NCI-H526 treated with DMSO at 0.1 percent for 48 hours (cell line): ENCODE measurements at regions not wholly inside any gene's neighbourhood (a gene's known extent, or its start where the extent isn't known, plus 50 kb on each side); places are given as distances from the start of the nearest gene placed in this dataset.
A peak's percentile ranks its signal among the peaks of the same experiment; 100 is the strongest.

Experiments
- DNase-seq: peaks from one replicate; lab custom pipeline; 2025; lab: John Stamatoyannopoulos, UW

- DNase-seq, result no peak
These were observed 160.6 kb upstream of the COL21A1 start for GRCh38 chr6:56407883-56408410.

- no peak for DNase-seq
These were observed 159.2 kb upstream of the COL21A1 start for GRCh38 chr6:56406276-56407269.

GRCh38 chr6:56404599-56404998 is 157.2 kb upstream of the COL21A1 start:
- DNase-seq, result no peak

- DNase-seq, result no peak
These were observed 156.4 kb upstream of the COL21A1 start for GRCh38 chr6:56403745-56404144.

- DNase-seq, result no peak
These were observed 154.2 kb upstream of the COL21A1 start for GRCh38 chr6:56401477-56402070.

GRCh38 chr6:56400273-56400672 is 152.9 kb upstream of the COL21A1 start:
- no peak for DNase-seq

DNA sequence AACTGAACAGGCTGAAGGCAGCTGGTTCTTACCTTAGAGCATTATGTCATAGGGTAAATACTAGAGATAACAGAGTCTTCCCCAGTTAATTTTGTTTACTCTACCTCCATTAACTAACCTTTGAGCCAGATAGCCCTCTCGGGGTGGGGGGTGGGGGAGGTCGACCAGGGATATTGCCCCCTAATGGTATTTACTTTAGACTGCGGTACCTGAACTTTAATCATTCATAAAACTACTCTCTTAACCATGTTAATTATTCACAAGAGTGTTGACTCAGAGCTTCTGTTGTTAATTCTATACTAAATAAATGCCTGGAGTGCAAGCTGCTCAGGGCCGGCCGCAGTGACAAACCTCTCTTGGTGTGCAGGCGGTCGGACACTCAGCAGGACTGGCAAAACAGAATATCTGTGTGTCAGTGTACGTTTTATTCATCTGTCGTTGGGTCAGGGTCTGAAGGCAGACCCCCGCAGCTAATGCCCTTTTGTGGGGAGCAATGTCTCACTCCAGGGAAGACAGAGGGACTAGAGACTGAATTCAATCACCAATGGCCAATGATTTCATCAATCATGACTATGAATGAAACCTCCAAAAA is 152.4 kb upstream of the COL21A1 start:
- DNase-seq, result peak; percentile 76

GRCh38 chr6:56399250-56399671 is 151.9 kb upstream of the COL21A1 start:
- DNase-seq, result no peak

DNA sequence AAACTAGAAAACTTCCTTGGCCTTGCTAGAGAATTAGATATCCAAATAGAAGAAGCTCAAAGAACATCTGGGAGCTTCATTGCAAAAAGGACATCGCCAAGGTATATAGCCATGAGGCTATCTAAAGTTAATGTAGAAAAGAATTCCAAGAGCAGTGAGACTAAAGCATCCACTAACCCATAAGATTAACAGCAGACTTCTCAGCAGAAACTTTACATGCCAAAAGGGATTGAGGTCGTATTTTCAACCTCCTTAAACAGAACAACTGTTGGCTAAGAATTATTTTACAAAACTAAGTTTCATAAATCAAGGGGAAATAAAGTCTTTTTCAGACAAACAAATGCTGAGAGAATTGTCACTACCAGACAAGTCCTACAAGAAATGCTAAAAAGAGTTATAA is 149.1 kb upstream of the COL21A1 start:
- no peak for DNase-seq

GRCh38 chr6:56393615-56394612 is 146.5 kb upstream of the COL21A1 start:
- DNase-seq, result no peak

GRCh38 chr6:56388415-56388755 is 141.0 kb upstream of the COL21A1 start:
- DNase-seq, result no peak

DNA sequence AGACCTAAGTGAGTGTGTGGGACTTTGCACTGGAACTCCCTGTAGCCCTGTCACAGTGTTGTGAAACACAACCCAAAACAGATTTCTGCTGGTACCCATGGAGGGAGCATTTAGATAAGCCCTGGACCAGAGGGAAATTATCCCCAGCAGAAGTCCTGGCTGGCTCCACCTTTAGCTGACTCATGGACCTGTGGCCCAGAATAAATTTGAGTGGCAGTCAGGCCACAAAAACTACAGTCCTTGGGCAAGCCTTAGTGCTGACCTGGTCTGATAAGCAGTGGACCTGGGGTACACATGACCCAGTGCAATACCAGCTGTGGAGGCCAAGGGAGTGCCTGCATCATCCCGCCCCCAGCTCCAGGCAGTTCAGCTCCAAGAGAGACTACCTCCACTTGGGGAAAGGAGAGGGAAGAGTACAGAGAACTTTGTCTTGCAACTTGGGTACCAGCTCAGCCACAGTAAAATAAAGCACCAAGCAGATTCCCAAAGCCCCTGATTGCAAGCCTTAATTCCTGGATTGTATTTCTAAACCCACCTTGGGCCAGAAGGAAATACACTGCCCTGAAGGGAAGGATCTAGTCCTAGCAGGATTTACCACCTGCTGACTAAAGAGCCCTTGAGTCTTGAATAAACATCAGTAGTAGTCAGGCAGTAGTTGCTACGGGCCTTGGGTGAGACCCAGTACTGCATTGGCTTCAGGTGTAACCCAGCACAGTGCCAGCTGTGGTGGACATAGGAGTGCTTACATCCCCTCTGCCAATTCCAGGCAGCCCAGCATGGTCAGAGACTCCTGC is 140.4 kb upstream of the COL21A1 start:
- DNase-seq, result no peak

DNA sequence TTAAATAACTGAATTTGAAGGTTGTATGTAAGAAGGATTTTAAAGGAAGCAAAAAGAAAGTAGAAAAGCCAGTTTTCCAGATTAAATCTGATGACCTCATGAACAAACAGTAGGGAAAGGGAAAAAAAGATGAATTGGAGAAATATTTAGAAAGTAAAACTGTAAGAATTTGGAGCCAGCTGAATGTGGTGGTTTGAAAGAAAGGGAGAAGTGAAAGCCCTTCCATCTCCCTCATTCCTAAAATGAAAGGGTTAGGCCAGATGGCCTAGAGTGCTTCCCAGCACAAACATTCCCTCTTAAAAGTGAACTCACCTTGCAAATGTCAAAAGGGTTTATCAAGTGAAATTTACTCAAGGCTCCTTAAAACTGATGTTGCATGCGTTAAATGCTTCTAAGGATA is 139.3 kb upstream of the COL21A1 start:
- DNase-seq, result no peak

DNA sequence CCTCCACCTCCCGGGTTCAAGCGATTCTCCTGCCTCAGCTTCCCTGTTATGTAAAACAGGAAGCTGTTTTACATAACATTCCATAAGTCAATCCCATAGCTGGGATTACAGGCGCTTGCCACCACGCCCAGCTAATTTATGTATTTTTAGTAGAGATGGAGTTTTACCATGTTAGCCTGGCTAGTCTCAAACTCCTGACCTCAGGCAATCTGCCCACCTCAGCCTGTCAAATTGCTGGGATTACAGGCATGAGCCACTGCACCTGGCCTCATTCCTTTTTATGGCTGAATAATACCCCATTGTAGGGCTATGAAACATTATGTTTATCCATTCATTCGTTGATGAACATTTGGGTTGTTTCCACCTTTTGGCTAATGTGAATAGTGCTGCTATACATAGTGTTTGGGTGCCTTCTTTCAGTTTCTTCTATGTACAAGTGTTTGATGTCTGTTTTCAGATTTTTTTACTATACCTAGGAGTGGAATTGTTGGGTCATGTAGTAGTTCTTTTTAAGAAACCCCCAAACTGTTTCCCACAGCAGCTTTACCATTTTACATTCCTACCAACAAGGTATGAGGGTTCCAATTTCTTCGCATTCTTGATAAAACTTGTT is 138.7 kb upstream of the COL21A1 start:
- DNase-seq, result no peak

- DNase-seq, result no peak
These were observed 135.8 kb upstream of the COL21A1 start for GRCh38 chr6:56383160-56383559.

DNA sequence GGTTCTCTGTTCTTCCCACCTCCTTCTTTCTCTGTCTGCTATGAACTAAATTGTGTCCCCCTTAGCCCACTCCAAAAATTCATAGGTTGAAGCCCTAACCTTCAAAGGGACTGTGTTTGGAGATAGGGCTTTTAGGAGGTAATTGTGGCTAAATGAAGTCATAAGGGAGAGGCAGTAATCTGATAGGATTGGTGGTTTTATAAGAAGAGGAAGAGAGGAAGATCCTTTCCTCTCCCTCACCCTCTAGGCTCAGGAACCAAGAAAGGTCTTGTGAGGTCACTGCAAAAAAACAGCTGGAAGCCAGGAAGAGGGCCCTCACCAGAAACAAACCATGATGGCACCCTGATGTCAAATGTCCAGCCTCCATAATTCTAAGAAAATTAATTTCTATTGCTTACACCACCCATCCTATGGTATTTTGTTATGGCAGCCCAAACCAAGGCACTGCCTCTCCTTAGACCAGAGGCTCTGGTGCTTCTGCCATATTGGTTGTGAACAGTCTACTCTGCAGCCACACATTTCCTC is 135.1 kb upstream of the COL21A1 start:
- no peak for DNase-seq

GRCh38 chr6:56381801-56382251 is 134.4 kb upstream of the COL21A1 start:
- DNase-seq, result peak; percentile 81

DNA sequence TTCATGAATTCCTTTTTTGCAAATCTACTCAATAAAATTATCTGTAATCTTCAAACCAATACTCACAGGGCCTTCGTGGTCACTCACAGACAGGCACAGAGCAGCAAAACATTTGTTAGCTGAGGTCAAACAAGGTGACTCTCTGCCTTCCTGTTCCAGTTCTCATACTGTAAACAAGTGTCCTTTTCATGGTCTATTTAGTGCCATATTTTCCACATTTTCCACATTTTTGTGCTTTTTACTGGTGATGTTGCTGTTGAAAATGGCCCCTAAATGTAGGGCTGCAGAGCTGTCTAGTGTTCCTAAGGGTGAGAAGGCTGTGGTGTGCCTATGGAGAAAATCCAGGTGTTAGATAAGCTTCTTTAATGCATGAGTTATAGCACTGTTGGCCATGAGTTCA is 133.1 kb upstream of the COL21A1 start:
- DNase-seq, result no peak

- no peak for DNase-seq
These were observed 131.7 kb upstream of the COL21A1 start for GRCh38 chr6:56378966-56379585.
